ENCODE measurements at regions not wholly inside any gene's neighbourhood (a gene's known extent, or its start where the extent isn't known, plus 50 kb on each side); places are given as distances from the start of the nearest gene placed in this dataset.

DNA sequence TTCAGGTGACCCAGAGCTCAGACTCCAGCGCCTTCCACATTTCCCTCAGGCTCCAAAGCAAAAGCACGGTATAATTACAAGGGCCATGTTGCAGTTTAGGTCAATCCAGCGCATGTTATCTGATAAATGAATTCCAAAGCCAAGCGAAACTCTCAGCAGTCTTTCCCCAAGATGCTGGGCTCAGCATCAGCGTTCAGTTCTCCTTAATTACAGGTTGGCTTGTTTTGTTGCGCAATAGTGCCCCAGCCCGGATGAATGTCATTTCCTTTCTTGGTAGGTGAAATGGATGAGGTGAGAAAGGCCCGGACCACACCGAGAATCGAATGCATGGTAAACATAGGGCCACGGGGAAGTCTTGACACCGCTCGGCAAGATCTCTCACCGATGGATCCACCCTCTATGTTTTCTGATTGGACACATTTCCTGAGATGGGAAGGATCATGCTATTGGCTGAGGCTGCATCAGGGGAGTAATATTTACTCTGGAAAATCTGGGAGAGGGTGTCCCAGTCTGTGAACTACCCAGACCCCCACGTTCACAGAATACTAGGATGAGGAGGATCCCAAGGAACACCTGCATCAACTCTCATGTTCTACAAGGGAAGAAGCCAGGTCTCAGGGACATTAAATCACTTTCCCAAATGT is 221.2 kb upstream of the ANKRD55 start:
- TF ChIP-seq CTCF (conservative IDR thresholded peaks at IDR 0.05) (no peak), EZH2 (IDR thresholded peaks at IDR 0.05; ENCODE audit: low read depth) (no peak)

All from PC-9 (cell line).